NCI-H1092 treated with DMSO at 0.1 percent for 48 hours (cell line): ENCODE measurements at regions not wholly inside any gene's neighbourhood (a gene's known extent, or its start where the extent isn't known, plus 50 kb on each side); places are given as distances from the start of the nearest gene placed in this dataset.
A peak's percentile ranks its signal among the peaks of the same experiment; 100 is the strongest.

Source experiments
- DNase-seq: peaks from one replicate; lab custom pipeline; 2025; lab: John Stamatoyannopoulos, UW

DNA sequence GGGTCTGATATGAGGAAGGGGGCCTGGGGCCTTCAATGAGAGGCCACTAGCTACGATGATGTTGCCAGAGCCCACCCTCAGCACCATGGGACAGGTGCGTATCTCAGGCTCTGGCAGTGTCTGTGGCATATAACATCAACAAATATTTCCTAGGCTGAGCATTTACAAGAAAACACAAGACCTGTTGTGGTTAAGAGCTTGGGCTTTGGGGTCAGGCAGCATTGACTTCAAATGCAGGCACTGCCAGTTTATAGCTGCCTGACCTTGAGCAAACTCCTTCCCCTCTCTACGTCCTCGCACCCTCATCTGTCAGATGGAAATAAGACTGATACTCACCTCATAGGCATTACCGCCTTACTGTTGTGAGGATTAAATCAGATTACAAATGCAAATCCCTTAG, 156.0 kb downstream of the KATNAL1 start:
- DNase-seq = no peak

GRCh38 chr13:30149248-30149647, 158.1 kb downstream of the KATNAL1 start:
- no peak for DNase-seq

DNA sequence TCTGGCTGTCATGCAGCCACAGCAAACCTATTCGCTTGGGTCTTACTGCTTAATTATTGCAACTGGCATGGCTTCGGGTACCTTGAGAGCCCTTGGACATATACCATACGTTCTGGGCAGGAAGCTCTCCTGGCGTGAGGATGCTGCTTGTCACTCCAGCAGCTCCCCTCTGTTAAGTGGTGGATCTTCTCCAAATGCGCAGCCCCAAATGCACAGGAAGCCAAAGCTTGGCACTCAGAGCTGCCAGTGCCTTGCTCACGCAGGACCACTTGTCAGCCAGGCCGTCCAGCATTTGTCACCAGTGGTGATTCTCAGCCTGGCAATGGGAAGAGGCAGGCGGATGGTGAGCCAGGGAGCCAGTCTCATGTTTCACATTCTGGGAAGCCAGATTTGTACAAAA, 158.6 kb downstream of the KATNAL1 start:
- no peak for DNase-seq

DNA sequence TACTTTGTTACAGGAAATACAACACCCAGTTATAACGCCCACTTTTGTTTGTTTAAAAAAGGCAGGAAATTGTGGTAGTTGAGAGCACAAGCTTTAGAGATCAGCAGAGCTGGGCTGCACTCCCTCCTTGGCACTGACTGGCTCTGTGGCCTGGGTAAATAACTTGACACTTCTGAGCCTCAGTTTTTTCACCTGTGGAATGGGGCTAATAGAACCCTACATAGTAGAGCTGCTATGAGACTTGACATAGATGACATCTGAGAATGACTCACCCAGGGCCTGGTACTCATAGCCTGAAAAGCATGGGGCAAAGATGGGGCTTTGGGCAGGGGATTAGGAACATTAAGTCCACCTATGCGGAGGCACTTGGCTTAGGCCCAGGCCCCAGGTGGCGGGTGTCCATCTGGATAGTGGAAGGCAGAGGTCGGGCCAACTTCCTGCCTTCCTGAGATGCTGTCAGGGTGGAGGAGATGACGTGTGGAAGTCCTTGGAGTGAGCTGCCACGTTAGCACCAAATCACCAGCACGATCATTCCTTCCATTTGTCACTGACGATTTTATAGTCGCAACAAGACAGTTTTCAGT, 159.1 kb downstream of the KATNAL1 start:
- DNase-seq = no peak

DNA sequence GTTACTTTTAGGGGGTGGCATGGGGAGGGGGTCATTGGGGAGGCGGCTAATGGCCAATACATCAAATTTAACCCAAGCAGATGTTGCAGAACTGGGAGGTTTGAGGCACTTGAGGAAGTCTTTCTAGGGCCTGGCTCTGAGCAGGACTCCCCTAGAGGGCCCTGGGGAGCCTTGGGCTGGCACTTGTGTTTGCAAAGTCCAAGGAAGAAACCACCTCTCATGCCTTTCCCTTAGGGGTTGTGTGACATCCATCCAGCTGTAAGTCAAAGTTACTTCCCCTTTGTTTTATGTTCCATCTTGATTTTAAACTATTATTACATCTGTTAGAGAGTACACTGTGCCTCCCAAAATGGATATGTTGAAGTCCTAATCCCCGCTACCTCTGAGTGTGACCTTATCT, 159.9 kb downstream of the KATNAL1 start:
- no peak for DNase-seq

DNA sequence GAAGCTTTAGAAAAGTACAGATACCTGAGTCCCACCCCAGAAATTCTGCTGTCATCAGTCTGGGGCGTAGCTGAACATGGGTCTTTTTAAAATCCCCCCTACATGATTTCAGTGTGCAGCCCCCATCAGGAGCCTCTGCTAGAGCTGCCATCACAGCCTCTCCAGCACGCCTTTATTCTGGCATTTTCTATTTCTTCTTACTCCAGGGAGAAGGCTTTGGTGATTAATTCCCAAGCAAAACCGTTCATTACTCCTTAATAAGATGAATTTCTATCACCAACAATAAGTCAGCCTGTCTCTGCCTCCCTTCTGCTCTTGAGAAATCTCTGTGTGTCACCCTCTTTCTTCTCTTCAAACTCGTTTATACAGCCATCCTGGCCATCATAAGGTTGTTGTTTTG, 160.3 kb downstream of the KATNAL1 start:
- no peak for DNase-seq

DNA sequence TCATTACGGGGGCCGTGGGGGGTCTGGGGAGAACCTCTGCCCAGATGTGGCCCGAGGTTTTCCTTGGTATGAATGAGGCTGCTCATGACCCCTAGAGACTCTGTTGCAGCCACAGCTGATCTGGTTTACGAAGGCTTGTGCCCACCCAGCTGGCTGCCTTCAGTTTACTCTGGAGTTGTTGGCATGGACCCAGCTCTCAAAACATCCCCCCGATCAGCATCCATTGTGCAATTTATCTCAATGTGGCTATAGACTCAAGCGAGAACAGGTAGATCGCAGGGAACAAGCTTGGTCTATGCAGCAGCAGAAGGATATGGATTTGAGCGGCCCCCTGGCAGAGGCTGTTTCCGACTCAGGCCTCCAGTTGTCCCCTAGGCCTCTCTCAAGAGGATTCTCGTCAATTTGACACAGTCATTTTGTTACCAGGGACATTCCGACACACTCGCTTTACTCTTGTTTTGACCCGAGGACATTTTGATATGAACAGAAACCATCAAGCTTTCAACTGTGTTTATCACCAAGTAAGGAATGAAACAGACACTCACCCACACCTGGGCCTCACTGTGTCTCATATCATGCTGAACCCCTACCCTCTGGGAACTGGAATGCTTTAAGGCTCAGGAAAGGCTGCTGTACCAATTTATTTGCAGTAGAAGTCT, 161.5 kb downstream of the KATNAL1 start:
- DNase-seq = no peak

DNA sequence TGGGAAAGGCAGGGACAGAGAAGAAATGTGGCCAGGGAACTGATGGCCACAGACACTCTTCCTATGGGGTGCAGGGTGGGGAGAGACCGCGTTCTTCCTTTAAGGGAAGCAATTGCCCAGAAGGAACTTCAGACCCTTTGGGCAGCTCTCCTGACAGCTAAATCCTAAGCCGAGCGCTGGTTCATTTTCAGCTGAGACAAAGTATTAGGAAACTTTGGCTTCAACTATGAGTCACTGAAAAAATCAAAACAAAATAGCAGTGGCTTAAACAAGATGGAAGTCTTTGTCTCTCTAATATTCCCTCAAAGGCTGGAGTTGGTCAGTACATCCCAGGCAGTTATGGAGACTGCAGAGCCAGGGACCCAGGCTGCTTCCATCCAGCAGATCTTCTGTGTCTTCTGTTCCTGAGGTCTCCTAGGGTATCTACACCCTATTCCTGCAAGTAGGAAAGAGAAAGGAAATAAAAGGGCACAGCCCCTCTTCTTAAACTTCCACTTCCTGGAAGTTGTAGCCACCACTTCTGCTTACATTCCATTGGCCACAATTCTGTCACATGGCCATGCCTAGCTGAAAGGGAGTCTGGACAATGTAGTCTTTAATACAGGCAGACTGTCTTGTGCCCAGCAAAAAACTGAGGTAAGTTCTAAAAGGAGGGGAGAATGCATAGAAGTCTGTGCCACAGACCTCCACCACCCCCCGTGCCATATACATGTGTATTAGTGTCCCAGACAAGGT, 163.5 kb downstream of the KATNAL1 start:
- no peak for DNase-seq

DNA sequence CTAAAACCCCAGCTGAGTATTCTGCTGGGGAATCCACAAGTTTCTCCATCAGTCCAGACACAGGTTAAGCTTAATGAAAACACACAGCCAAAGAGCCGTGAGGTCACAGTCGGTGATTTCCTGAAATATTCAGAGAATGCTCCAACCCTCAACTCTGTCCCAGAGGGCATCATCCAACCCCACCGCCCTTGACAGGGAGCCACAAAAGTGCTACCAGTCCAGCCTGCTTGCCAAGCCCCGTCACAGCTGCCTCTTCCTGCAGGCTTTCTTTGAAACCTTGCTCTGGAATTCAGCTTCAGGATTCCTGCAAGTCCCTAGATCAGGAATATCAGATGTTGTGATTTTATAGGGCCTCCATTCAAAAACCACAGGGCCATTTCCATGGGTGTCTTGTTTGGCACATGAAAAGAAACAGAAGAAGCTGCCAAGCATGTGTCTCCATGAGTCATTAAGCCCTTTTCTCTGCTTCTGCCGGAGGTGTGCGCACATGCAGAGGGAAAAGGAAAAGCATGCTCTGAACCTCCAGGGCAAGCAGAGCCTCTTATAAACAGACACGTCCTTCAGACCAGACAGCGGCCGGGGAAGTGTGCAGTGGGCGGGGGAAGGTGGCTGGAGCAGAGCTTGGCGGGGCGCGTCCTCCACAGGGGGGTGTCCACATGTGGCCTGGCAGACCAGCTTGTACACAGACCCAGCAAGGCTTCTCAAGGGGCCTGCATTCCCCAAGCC, 164.7 kb downstream of the KATNAL1 start:
- DNase-seq = no peak

GRCh38 chr13:30141775-30142485, 165.4 kb downstream of the KATNAL1 start:
- no peak for DNase-seq

DNA sequence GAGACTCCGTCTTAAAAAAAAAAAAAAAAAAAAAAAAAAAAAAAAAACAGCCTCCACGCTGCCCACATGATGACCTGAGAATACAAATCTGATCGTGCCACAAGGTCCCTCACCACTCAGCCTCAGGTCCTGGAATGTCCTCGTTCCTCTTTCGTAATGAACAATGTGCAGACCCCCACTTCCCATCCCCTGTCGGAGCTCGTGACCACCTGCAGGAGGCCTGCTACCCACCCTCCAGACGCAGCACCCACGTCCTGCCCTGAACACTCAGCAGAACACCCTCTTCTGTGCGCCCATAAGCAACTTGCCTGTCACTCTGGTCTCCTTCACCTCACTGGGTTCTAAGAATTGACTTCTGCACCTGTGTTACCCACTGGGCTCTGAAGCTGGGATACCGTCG, 166.4 kb downstream of the KATNAL1 start:
- no peak for DNase-seq

DNA sequence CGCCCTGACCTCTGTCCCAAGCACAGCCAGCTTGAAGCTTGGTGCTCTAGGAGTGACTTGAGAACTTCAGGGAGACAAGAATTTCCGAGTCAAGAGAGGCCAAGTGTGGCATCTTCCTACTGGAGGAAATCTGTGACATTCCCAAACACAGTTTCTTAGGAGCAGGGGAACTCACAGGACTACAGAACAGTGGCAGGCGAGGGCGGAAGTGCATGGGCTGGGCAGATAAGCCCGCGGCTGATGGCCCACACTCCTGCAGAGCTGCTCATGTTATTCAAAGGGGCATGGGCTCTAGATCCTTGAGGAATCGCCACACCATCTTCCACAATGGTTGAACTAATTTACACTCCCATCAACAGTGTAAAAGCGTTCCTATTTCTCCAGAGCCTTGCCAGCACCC, 168.8 kb downstream of the KATNAL1 start:
- no peak for DNase-seq

DNA sequence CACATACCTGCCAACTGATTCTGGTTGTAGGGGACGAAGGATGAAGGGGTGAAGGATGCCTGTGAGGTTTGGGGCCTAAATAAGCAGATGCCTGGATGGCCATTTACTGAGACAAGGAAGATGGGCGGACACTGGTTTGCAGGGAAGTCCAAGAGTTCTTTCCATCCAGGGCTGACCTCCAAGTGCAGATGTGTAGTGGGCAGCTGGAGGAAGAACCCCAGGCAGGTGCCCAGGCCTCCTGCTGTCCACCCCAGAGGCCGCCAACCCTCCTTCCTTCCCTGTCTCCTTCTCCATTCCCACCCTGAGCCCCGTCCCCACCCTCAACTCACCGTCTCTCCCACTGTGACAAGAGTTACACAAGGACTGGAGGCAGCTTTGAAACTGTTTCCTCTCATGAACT, 171.5 kb downstream of the KATNAL1 start:
- DNase-seq = no peak

- no peak for DNase-seq
Measured at GRCh38 chr13:30135351-30135750, 172.0 kb downstream of the KATNAL1 start.

GRCh38 chr13:30134578-30134977, 172.8 kb downstream of the KATNAL1 start:
- no peak for DNase-seq

DNA sequence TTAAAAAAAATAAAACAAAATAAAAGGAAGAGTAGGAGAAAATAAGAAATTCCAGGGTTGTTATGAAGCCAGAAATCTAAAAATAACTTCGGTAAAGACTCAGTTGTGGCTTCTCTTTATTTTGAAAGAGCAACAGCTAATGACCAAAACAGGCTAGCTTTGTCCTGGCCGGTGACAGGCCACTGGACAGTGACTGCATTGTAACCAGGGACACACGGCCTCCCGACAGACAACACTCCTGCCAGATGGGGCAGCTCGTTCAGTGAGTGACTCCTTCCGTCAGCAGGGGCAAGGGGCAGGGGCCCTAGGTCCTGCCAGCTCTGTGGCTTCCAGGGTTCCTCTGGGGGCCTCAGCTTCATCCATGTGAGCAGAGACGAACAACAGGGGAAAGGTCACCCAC, 173.4 kb downstream of the KATNAL1 start:
- no peak for DNase-seq

DNA sequence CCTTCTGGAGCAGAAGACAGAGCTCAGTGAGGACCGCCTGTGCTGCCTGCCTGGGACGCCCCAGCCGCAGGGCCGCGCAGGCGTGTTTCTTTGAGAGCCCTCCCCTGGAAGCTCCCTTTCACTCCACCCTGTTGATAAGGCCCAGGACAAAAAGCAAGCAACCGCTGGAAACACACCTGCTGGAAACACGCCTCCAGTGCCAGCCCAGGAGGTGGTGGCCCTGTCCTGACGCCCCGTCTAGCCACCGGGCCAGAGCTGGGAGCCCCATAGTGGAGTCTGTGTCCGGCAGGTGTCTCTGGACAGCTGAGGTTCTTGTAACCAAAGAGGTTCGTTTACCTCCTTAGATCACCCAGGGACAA, 173.8 kb downstream of the KATNAL1 start:
- DNase-seq = no peak

DNA sequence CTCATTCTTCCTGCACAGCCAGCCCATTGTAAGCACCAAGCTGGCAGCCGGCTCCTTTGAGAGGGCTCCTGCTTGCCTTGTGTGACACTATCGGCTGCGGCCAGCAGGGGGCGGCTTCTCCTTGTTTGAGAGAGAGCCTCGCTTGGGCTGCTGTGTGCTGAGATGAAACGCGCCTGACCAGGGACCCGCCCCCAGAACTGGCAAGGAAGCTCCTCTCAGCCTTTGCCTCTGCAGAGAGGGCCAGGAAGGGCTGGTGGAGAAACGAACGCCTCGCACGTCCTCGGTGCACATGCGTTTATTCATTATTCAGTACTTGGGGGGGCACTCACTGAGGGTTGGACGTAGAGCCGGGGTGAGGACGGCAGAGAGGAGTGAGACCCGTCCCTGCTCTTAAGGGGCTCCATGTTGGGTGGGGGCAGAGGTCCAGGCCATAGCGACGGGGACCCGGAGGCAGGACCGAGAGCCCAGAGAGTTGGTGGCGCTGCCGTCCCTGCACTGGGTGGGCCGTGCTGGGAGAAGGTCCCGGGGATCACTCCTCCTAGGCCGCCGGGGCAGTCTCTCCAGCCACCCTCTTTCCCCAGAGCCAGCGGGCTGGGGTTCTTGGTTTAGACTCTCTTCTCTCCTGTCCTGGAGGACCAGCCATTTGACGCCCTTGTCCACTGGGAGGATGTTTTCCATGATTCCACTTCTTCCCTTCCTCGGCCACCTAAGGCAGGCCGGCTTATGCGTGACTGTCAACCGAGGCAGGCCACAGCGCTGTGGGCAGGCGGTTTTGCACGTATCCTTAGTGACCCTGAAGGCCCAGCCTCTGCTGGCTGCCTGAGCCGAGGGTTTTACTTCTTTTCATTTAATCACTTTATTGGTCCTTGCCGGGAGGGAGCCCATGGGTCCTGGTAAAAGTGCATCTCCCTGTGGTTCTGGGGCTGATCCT, 174.5 kb downstream of the KATNAL1 start:
- DNase-seq = peak; percentile 59

- no peak for DNase-seq
Measured at GRCh38 chr13:30129411-30129810, 177.9 kb downstream of the KATNAL1 start.

- DNase-seq = no peak
Measured at GRCh38 chr13:30128591-30128990, 178.8 kb downstream of the KATNAL1 start.

DNA sequence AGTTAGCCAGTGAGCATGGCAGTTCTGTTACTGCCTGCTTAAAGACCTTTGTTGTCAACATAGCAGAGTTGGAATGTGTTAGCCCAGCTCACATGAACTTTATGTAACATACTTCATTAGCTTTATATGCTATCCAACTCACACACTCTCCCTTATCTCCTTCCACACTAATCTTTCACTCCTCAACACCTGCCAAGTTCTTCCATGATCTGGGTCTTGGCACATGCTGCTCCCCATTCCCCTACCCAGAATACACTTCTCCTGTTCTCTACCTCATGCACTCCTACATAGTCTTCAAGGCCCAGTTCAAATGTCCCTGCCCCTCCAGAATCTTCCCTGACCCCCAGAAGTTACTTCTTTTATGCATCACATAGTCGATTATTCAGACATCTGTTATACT, 179.3 kb downstream of the KATNAL1 start:
- DNase-seq = no peak
